Liver (tissue), 8 donors: ENCODE measurements at regions not wholly inside any gene's neighbourhood (a gene's known extent, or its start where the extent isn't known, plus 50 kb on each side); places are given as distances from the start of the nearest gene placed in this dataset.

Experiments
- DNase-seq: peaks from one replicate; pipeline ENCODE4 v3.0.0-alpha.2; 2017; ENCODE audit warnings: low spot score
- H3K27ac ChIP-seq, 2 donors: one replicate each; pipeline ENCODE4 v1.7.0; 2013; ENCODE audit warnings: inconsistent platforms in 2 of 2, low read length in 2 of 2, control low read depth in 1 of 2, low read depth in 1 of 2, mild to moderate bottlenecking in 1 of 2
- H3K27me3 ChIP-seq, 4 donors: one replicate each; pipeline versions ENCODE4 v1.6.1 to v1.7.0; 2013; ENCODE audit warnings: low read length in 3 of 4, inconsistent platforms in 1 of 4, mild to moderate bottlenecking in 1 of 4, moderate library complexity in 1 of 4; ENCODE audit not compliant: control insufficient read depth in 4 of 4, insufficient read depth in 4 of 4
- H3K36me3 ChIP-seq, 4 donors: one replicate each; pipeline versions ENCODE4 v1.6.1 to v1.7.0; 2013; ENCODE audit warnings: low read length in 3 of 4, mild to moderate bottlenecking in 3 of 4, low read depth in 1 of 4, moderate library complexity in 1 of 4; ENCODE audit not compliant: control insufficient read depth in 4 of 4, insufficient read depth in 3 of 4
- H3K4me1 ChIP-seq, 4 donors: one replicate each; pipeline versions ENCODE4 v1.6.1 to v1.7.0; 2013; ENCODE audit warnings: low read length in 3 of 4, mild to moderate bottlenecking in 3 of 4, moderate library complexity in 1 of 4; ENCODE audit not compliant: control insufficient read depth in 4 of 4, insufficient read depth in 4 of 4
- H3K4me3 ChIP-seq, 3 donors: one replicate each; pipeline versions ENCODE4 v1.6.1 to v1.7.0; 2013; ENCODE audit warnings: low read length in 3 of 3, control low read depth in 1 of 3, low read depth in 1 of 3, mild to moderate bottlenecking in 1 of 3
- H3K9ac ChIP-seq, 2 donors: one replicate each; pipeline ENCODE4 v1.7.0; 2013; ENCODE audit warnings: low read length in 2 of 2, mild to moderate bottlenecking in 2 of 2, moderate library complexity in 2 of 2, control low read depth in 1 of 2, low read depth in 1 of 2
- H3K9me3 ChIP-seq, 4 donors: one replicate each; pipeline versions ENCODE4 v1.6.1 to v1.7.0; 2013; ENCODE audit warnings: low read length in 3 of 4; ENCODE audit not compliant: control insufficient read depth in 4 of 4
- ATF3 ChIP-seq: IDR thresholded peaks from 2 replicates; pipeline ENCODE4 v1.6.1; 2016; ENCODE audit warnings: antibody characterized with exemption
- CTCF ChIP-seq: fragments of 150-350 bp; IDR thresholded peaks from 2 replicates; pipeline ENCODE4 v1.5.1; 2017; ENCODE audit warnings: improper control_type of control experiment, low read depth, low read length; ENCODE audit not compliant: missing input control
- EGR1 ChIP-seq, 2 donors: IDR thresholded peaks; 2 replicates each; pipeline ENCODE4 v1.6.1; 2016 to 2018; ENCODE audit warnings: antibody characterized with exemption in 2 of 2, low read depth in 2 of 2
- FOXA1 ChIP-seq: IDR thresholded peaks from 2 replicates; pipeline ENCODE4 v1.6.1; 2016; ENCODE audit warnings: antibody characterized with exemption
- FOXA2 ChIP-seq: IDR thresholded peaks from 2 replicates; pipeline ENCODE4 v1.6.1; 2016; ENCODE audit warnings: antibody characterized with exemption
- GABPA ChIP-seq, 2 donors: IDR thresholded peaks in 1 of 2; conservative IDR thresholded peaks in 1 of 2; 2 replicates each; pipeline ENCODE4 v1.6.1; 2016; ENCODE audit warnings: antibody characterized with exemption in 2 of 2, mild to moderate bottlenecking in 1 of 2, moderate library complexity in 1 of 2
- HNF4A ChIP-seq, 2 donors: conservative IDR thresholded peaks; 2 replicates each; pipeline ENCODE4 v1.6.1; 2016; ENCODE audit warnings: antibody characterized with exemption in 2 of 2, mild to moderate bottlenecking in 2 of 2
- HNF4G ChIP-seq: IDR thresholded peaks from 2 replicates; pipeline ENCODE4 v1.6.1; 2016; ENCODE audit warnings: antibody characterized with exemption
- NR2F2 ChIP-seq: IDR thresholded peaks from 2 replicates; pipeline ENCODE4 v1.6.1; 2016; ENCODE audit warnings: antibody characterized with exemption
- RAD21 ChIP-seq, 2 donors: IDR thresholded peaks; 2 replicates each; pipeline ENCODE4 v1.6.1; 2016; ENCODE audit warnings: antibody characterized with exemption in 2 of 2, mild to moderate bottlenecking in 2 of 2
- RXRA ChIP-seq, 2 donors: IDR thresholded peaks; 2 replicates each; pipeline ENCODE4 v1.6.1; 2017 to 2018; ENCODE audit warnings: antibody characterized with exemption in 2 of 2, mild to moderate bottlenecking in 1 of 2
- SP1 ChIP-seq: IDR thresholded peaks from 2 replicates; pipeline ENCODE4 v1.6.1; 2018; ENCODE audit warnings: antibody characterized with exemption, mild to moderate bottlenecking
- TAF1 ChIP-seq: conservative IDR thresholded peaks from 2 replicates; pipeline ENCODE4 v1.6.1; 2016; ENCODE audit warnings: antibody characterized with exemption, mild to moderate bottlenecking
- YY1 ChIP-seq: IDR thresholded peaks from 2 replicates; pipeline ENCODE4 v1.6.1; 2016; ENCODE audit warnings: antibody characterized with exemption, mild to moderate bottlenecking
- WGBS: extraction: QIAGEN DNeasy Blood & Tissue Kit; methylation state at CpG from one replicate; pipeline ENCODE4 v1.1.7; 2013; 5-methylcytosine and 5-hydroxymethylcytosine counted together
- TF ChIP-seq, protein P1 (sequence below): IDR thresholded peaks from 2 replicates; pipeline ENCODE4 v1.6.1; 2016; ENCODE audit warnings: antibody characterized with exemption
- TF ChIP-seq, protein P2 (sequence below): IDR thresholded peaks from 2 replicates; pipeline ENCODE4 v1.6.1; 2016; ENCODE audit warnings: antibody characterized with exemption, mild to moderate bottlenecking
- donor health status: healthy.
- donor health status: healthy.
- donor health status: healthy.
- donor health status: healthy.
- donor health status: healthy.

GRCh38 chr6:141452354-141452686, 680.4 kb upstream of the GJE1 start:
- H3K27me3 ChIP-seq, result no peaks in the 10 kb centered on the region
- no peaks in the 10 kb centered on the region for H3K9me3 ChIP-seq
- TF ChIP-seq TAF1 (no peak), SP1 (no peak), RXRA (IDR thresholded peaks at IDR 0.05) (no peak), ATF3 (no peak), NR2F2 (no peak), RAD21 (IDR thresholded peaks at IDR 0.05) (no peak), HNF4A (conservative IDR thresholded peaks at IDR 0.05) (no peak), GABPA (IDR thresholded peaks at IDR 0.05 in 1 of 2, conservative IDR thresholded peaks at IDR 0.05 in 1 of 2) (no peak), FOXA1 (no peak), FOXA2 (no peak), HNF4G (no peak), EGR1 (IDR thresholded peaks at IDR 0.05; ENCODE audit: low read depth in 2 of 2) (no peak), YY1 (no peak)
- TF ChIP-seq, protein P1, sequence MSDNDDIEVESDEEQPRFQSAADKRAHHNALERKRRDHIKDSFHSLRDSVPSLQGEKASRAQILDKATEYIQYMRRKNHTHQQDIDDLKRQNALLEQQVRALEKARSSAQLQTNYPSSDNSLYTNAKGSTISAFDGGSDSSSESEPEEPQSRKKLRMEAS, result no peak
- TF ChIP-seq, protein P2, sequence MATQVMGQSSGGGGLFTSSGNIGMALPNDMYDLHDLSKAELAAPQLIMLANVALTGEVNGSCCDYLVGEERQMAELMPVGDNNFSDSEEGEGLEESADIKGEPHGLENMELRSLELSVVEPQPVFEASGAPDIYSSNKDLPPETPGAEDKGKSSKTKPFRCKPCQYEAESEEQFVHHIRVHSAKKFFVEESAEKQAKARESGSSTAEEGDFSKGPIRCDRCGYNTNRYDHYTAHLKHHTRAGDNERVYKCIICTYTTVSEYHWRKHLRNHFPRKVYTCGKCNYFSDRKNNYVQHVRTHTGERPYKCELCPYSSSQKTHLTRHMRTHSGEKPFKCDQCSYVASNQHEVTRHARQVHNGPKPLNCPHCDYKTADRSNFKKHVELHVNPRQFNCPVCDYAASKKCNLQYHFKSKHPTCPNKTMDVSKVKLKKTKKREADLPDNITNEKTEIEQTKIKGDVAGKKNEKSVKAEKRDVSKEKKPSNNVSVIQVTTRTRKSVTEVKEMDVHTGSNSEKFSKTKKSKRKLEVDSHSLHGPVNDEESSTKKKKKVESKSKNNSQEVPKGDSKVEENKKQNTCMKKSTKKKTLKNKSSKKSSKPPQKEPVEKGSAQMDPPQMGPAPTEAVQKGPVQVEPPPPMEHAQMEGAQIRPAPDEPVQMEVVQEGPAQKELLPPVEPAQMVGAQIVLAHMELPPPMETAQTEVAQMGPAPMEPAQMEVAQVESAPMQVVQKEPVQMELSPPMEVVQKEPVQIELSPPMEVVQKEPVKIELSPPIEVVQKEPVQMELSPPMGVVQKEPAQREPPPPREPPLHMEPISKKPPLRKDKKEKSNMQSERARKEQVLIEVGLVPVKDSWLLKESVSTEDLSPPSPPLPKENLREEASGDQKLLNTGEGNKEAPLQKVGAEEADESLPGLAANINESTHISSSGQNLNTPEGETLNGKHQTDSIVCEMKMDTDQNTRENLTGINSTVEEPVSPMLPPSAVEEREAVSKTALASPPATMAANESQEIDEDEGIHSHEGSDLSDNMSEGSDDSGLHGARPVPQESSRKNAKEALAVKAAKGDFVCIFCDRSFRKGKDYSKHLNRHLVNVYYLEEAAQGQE, result no peak
- no peaks in the 10 kb centered on the region for H3K36me3 ChIP-seq
- no peak for DNase-seq
- no peak overlapping the region for H3K27ac ChIP-seq
- no peak overlapping the region for H3K9ac ChIP-seq
- no peaks in the 10 kb centered on the region for H3K4me1 ChIP-seq
- no peak overlapping the region for H3K4me3 ChIP-seq

- Histone ChIP-seq H3K36me3 (no peaks in the 10 kb centered on the region), H3K4me3 (no peak overlapping the region), H3K9me3 (no peaks in the 10 kb centered on the region), H3K27ac (no peak overlapping the region), H3K4me1 (no peaks in the 10 kb centered on the region), H3K9ac (no peak overlapping the region), H3K27me3 (no peaks in the 10 kb centered on the region)
- 59% methylated on average over 1 of the region's 1 CpG for WGBS
- TF ChIP-seq YY1 (no peak), ATF3 (no peak), GABPA (IDR thresholded peaks at IDR 0.05 in 1 of 2, conservative IDR thresholded peaks at IDR 0.05 in 1 of 2) (no peak), RXRA (IDR thresholded peaks at IDR 0.05) (no peak)
- no peak for DNase-seq
Measured at GRCh38 chr6:141451511-141452353, 681.0 kb upstream of the GJE1 start.

DNA sequence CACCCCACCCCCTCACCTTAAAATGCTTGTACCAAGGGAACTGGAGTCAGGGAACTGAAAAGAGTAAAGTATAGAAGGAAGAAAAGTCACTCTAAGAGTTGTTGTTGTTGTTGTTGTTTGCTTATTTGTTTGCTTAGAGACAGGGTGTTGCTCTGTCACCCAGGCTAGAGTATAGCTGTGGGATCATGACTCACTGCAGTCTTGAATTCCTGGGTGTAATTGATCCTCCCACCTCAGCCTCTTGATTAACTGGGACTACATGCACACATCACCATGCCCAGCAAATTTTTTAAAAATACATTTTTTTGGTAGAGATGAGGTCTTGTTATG, 681.6 kb upstream of the GJE1 start:
- TF ChIP-seq HNF4G (no peak), FOXA1 (no peak), RAD21 (IDR thresholded peaks at IDR 0.05) (no peak), RXRA (IDR thresholded peaks at IDR 0.05) (no peak), ATF3 (no peak), YY1 (no peak), SP1 (no peak), HNF4A (conservative IDR thresholded peaks at IDR 0.05) (no peak), EGR1 (IDR thresholded peaks at IDR 0.05; ENCODE audit: low read depth in 2 of 2) (no peak), NR2F2 (no peak), TAF1 (no peak), CTCF (no peak)
- TF ChIP-seq, protein P2, result no peak
- Histone ChIP-seq H3K27me3 (no peaks in the 10 kb centered on the region), H3K4me1 (no peaks in the 10 kb centered on the region), H3K27ac (no peak overlapping the region), H3K4me3 (no peak overlapping the region), H3K9me3 (no peaks in the 10 kb centered on the region), H3K9ac (no peak overlapping the region), H3K36me3 (no peaks in the 10 kb centered on the region)
- no peak for DNase-seq
